ENCODE measurements at regions not wholly inside any gene's neighbourhood (a gene's known extent, or its start where the extent isn't known, plus 50 kb on each side); places are given as distances from the start of the nearest gene placed in this dataset.
"Not testable (repeated sequence)": the region's sequence is repeated elsewhere in the genome, so short reads cannot be mapped to it uniquely, and the experiment has no call there.

DNA sequence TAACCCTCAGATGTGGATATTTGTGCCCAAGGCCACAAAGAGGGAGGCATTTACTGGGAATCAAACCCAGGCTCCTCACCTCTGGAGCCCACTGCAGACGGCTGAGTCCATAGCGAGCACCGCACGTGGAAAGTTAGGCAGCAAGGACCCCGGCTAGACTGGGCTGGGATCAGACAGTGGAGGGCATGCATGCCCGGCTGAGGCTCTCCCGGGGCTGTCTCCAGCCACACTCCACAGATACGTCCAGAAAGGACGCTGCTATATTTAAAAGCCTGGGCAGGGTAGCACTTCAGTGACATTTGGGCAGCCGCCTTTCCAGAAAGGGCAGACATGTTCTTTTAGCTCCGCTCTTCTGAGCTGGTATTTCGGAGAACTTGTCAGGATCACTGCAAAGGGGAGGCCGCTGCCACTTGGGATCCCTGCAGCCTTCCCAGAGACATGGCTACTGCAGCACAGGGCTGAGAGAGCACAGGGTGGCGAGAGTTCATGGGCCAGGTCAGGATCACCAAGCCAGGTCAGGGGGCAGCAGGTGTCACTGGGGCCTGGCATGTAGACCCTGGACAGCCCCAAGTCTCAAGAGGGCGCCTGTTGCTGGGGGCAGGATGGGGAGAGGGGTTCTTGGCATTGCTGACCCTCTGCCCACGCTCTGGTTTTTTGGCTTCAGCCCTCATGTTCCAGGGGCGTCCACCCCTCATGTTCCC lies 121.7 kb downstream of the PHETA1 start:
- TF ChIP-seq, protein P1, sequence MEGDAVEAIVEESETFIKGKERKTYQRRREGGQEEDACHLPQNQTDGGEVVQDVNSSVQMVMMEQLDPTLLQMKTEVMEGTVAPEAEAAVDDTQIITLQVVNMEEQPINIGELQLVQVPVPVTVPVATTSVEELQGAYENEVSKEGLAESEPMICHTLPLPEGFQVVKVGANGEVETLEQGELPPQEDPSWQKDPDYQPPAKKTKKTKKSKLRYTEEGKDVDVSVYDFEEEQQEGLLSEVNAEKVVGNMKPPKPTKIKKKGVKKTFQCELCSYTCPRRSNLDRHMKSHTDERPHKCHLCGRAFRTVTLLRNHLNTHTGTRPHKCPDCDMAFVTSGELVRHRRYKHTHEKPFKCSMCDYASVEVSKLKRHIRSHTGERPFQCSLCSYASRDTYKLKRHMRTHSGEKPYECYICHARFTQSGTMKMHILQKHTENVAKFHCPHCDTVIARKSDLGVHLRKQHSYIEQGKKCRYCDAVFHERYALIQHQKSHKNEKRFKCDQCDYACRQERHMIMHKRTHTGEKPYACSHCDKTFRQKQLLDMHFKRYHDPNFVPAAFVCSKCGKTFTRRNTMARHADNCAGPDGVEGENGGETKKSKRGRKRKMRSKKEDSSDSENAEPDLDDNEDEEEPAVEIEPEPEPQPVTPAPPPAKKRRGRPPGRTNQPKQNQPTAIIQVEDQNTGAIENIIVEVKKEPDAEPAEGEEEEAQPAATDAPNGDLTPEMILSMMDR (conservative IDR thresholded peaks at IDR 0.05; ENCODE audit: low read depth): no peak
- ChIA-PET CTCF (no interaction called here), POLR2A (ENCODE audit: low non-redundant PET) (no interaction called here)
- no peak overlapping the region for H3K27ac ChIP-seq
- DNase-seq (ENCODE audit: low spot score): no peak

DNA sequence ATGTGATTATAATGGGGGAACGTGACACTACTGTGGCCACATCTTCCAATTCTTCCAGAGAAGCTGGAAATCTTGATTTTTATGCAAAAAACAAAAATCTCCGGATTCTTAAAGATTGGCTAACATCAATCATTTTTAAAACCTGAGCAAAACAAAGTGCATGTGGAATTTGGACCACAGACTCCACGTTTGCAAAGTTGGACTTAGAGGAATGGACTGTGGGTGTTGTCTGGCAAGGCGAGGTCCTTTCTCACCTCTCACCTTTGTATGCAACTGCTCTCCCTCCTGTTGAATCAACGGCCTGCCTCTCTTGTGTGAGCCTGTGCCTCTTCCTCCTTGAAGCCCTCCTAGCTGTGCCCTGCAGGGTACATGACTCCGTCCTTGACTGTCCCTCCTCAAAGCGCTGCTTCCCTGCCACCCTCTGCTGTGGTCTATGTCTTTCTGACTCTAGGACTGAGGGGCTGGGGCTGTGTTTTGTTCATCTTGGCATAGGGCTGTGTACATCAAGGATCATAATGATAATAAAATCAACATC lies 122.4 kb downstream of the PHETA1 start:
- no peak for DNase-seq (ENCODE audit: low spot score)
- H3K27ac ChIP-seq: no peak overlapping the region
- ChIA-PET CTCF (no interaction called here), POLR2A (ENCODE audit: low non-redundant PET) (no interaction called here)
- TF ChIP-seq, protein P1 (conservative IDR thresholded peaks at IDR 0.05; ENCODE audit: low read depth): no peak

DNA sequence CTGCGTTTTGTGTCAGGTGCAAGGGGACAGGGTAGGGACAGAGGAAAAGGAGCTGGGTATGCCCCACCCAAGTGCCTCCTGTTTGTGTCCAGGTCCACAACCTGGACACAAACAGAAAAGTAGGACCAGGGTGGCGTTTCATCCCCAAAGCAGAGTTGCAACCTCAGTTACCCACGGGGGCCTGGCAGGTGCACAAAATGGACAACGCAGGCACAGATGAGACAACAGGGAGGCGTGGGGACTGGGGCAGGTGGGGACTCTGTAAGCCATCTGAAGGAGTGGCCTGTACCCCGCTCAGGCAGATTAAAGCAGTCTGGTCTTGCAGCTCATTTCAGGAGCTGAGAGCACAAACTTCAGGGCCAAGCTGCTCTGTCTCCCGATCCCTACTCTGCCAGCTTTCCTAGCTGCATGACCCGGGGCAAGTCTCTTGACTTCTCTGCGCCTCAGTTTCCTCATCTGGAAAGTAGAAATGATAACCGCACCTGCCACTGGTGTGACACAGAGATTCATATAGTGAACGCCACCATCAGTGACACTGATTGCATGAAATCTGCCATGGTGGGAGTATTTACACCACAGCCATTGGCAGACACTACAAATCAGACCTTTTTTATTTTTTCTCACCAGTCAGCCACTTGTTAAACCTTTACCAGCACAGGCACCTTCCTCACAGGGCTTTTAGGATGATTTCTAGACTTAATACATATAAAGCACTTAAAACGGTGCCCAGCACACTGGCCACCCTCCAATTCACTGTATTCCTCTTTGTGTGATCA lies 123.0 kb downstream of the PHETA1 start:
- TF ChIP-seq, protein P1 (conservative IDR thresholded peaks at IDR 0.05; ENCODE audit: low read depth): no peak
- POLR2A ChIA-PET (ENCODE audit: low non-redundant PET): no interaction called here
- no peak for DNase-seq (ENCODE audit: low spot score)
- H3K27ac ChIP-seq: no peak overlapping the region
- CTCF ChIA-PET: no interaction called here

DNA sequence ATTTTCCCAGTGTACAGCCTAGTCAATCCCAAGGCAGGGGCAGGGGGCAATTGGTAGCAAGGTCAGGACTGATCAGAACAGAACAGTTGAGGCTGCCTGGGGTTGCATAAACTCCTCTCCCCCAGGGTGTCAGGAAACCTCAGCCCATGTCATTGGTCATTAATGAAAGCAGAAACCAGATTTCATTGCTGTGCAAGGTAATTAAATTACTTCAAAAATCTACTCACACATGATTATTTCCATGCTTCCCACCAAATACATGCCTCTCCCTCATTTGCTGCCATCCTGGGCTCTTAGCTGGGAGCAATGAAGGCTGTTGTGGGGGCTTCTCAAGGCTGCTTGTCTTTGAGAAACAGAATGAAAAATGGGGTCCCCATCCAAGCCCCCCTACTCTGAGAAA lies 124.2 kb downstream of the PHETA1 start:
- ChIA-PET POLR2A (ENCODE audit: low non-redundant PET) (no interaction called here), CTCF (interaction anchor here (0.8 kb wide), 1 partner anchor 66 kb away, joined by 3 read pairs; no protein-coding TSS in a partner anchor)

DNA sequence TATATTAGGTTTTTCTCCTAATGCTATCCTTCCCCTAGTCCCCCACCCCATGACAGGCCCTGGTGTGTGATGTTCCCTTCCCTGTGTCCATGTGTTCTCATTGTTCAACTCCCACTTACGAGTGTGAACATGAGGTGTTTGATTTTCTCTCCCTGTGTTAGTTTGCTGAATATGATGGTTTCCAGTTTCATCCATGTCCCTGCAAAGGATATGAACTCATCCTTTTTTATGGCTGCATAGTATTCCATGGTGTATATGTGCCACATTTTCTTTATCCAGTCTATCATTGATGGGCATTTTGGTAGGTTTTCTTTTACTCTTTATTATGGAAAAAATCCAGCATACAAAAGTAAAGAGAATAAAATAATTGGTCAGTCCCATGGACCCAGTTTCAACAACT lies 126.1 kb downstream of the PHETA1 start:
- POLR2A ChIA-PET (ENCODE audit: low non-redundant PET); CTCF ChIA-PET; DNase-seq (ENCODE audit: low spot score); H3K27ac ChIP-seq: not testable (repeated sequence)

More for the DNA sequence above, 124.2 kb downstream of the PHETA1 start:
- DNase-seq (ENCODE audit: low spot score): no peak
- no peak overlapping the region for H3K27ac ChIP-seq
- TF ChIP-seq, protein P1 (conservative IDR thresholded peaks at IDR 0.05; ENCODE audit: low read depth): no peak

DNA sequence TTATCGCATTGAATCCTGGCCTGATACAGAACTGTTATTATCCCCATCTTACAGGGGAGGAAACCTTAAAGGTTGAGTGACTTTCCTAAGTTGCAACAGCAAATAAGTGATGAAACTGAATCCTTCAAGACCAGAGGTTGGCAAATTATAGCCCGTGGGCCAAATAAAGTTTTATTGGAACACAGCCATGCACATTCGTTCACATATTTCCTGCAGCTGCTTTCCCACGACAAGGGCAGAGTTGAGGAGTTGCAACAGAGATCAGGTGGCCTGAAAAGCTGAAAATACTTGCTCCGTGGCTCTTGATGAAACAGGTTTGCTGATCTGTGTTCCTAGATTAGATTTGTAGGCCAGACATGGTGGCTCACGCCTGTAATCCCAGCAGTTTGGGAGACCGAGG lies 126.7 kb downstream of the PHETA1 start:
- POLR2A ChIA-PET (ENCODE audit: low non-redundant PET): no interaction called here
- no peak for DNase-seq (ENCODE audit: low spot score)
- H3K27ac ChIP-seq: no peak overlapping the region

More for the DNA sequence above, 126.7 kb downstream of the PHETA1 start:
- TF ChIP-seq, protein P1 (conservative IDR thresholded peaks at IDR 0.05; ENCODE audit: low read depth): no peak
- CTCF ChIA-PET: no interaction called here

Measured in RWPE1 (cell line).